Liver (tissue), 8 donors: ENCODE measurements at regions not wholly inside any gene's neighbourhood (a gene's known extent, or its start where the extent isn't known, plus 50 kb on each side); places are given as distances from the start of the nearest gene placed in this dataset.

ENCODE experiments used
- DNase-seq: peaks from one replicate; pipeline ENCODE4 v3.0.0-alpha.2; 2017; ENCODE audit warnings: low spot score
- H3K27ac ChIP-seq, 2 donors: one replicate each; pipeline ENCODE4 v1.7.0; 2013; ENCODE audit warnings: inconsistent platforms in 2 of 2, low read length in 2 of 2, control low read depth in 1 of 2, low read depth in 1 of 2, mild to moderate bottlenecking in 1 of 2
- H3K27me3 ChIP-seq, 4 donors: one replicate each; pipeline versions ENCODE4 v1.6.1 to v1.7.0; 2013; ENCODE audit warnings: low read length in 3 of 4, inconsistent platforms in 1 of 4, mild to moderate bottlenecking in 1 of 4, moderate library complexity in 1 of 4; ENCODE audit not compliant: control insufficient read depth in 4 of 4, insufficient read depth in 4 of 4
- H3K36me3 ChIP-seq, 4 donors: one replicate each; pipeline versions ENCODE4 v1.6.1 to v1.7.0; 2013; ENCODE audit warnings: low read length in 3 of 4, mild to moderate bottlenecking in 3 of 4, low read depth in 1 of 4, moderate library complexity in 1 of 4; ENCODE audit not compliant: control insufficient read depth in 4 of 4, insufficient read depth in 3 of 4
- H3K4me1 ChIP-seq, 4 donors: one replicate each; pipeline versions ENCODE4 v1.6.1 to v1.7.0; 2013; ENCODE audit warnings: low read length in 3 of 4, mild to moderate bottlenecking in 3 of 4, moderate library complexity in 1 of 4; ENCODE audit not compliant: control insufficient read depth in 4 of 4, insufficient read depth in 4 of 4
- H3K4me3 ChIP-seq, 3 donors: one replicate each; pipeline versions ENCODE4 v1.6.1 to v1.7.0; 2013; ENCODE audit warnings: low read length in 3 of 3, control low read depth in 1 of 3, low read depth in 1 of 3, mild to moderate bottlenecking in 1 of 3
- H3K9ac ChIP-seq, 2 donors: one replicate each; pipeline ENCODE4 v1.7.0; 2013; ENCODE audit warnings: low read length in 2 of 2, mild to moderate bottlenecking in 2 of 2, moderate library complexity in 2 of 2, control low read depth in 1 of 2, low read depth in 1 of 2
- H3K9me3 ChIP-seq, 4 donors: one replicate each; pipeline versions ENCODE4 v1.6.1 to v1.7.0; 2013; ENCODE audit warnings: low read length in 3 of 4; ENCODE audit not compliant: control insufficient read depth in 4 of 4
- ATF3 ChIP-seq: IDR thresholded peaks from 2 replicates; pipeline ENCODE4 v1.6.1; 2016; ENCODE audit warnings: antibody characterized with exemption
- CTCF ChIP-seq: fragments of 150-350 bp; IDR thresholded peaks from 2 replicates; pipeline ENCODE4 v1.5.1; 2017; ENCODE audit warnings: improper control_type of control experiment, low read depth, low read length; ENCODE audit not compliant: missing input control
- FOXA1 ChIP-seq: IDR thresholded peaks from 2 replicates; pipeline ENCODE4 v1.6.1; 2016; ENCODE audit warnings: antibody characterized with exemption
- FOXA2 ChIP-seq: IDR thresholded peaks from 2 replicates; pipeline ENCODE4 v1.6.1; 2016; ENCODE audit warnings: antibody characterized with exemption
- GABPA ChIP-seq, 2 donors: IDR thresholded peaks in 1 of 2; conservative IDR thresholded peaks in 1 of 2; 2 replicates each; pipeline ENCODE4 v1.6.1; 2016; ENCODE audit warnings: antibody characterized with exemption in 2 of 2, mild to moderate bottlenecking in 1 of 2, moderate library complexity in 1 of 2
- HNF4A ChIP-seq, 2 donors: conservative IDR thresholded peaks; 2 replicates each; pipeline ENCODE4 v1.6.1; 2016; ENCODE audit warnings: antibody characterized with exemption in 2 of 2, mild to moderate bottlenecking in 2 of 2
- HNF4G ChIP-seq: IDR thresholded peaks from 2 replicates; pipeline ENCODE4 v1.6.1; 2016; ENCODE audit warnings: antibody characterized with exemption
- JUND ChIP-seq, 2 donors: IDR thresholded peaks; 2 replicates each; pipeline ENCODE4 v1.6.1; 2016; ENCODE audit warnings: antibody characterized with exemption in 2 of 2
- MAX ChIP-seq: IDR thresholded peaks from 2 replicates; pipeline ENCODE4 v1.6.1; 2016; ENCODE audit warnings: antibody characterized with exemption
- NR2F2 ChIP-seq: IDR thresholded peaks from 2 replicates; pipeline ENCODE4 v1.6.1; 2016; ENCODE audit warnings: antibody characterized with exemption
- RAD21 ChIP-seq, 2 donors: IDR thresholded peaks; 2 replicates each; pipeline ENCODE4 v1.6.1; 2016; ENCODE audit warnings: antibody characterized with exemption in 2 of 2, mild to moderate bottlenecking in 2 of 2
- REST ChIP-seq: IDR thresholded peaks from 2 replicates; pipeline ENCODE4 v1.6.1; 2016; ENCODE audit warnings: antibody characterized with exemption, mild to moderate bottlenecking
- RXRA ChIP-seq, 2 donors: IDR thresholded peaks; 2 replicates each; pipeline ENCODE4 v1.6.1; 2017 to 2018; ENCODE audit warnings: antibody characterized with exemption in 2 of 2, mild to moderate bottlenecking in 1 of 2
- SP1 ChIP-seq: IDR thresholded peaks from 2 replicates; pipeline ENCODE4 v1.6.1; 2018; ENCODE audit warnings: antibody characterized with exemption, mild to moderate bottlenecking
- TAF1 ChIP-seq: conservative IDR thresholded peaks from 2 replicates; pipeline ENCODE4 v1.6.1; 2016; ENCODE audit warnings: antibody characterized with exemption, mild to moderate bottlenecking
- YY1 ChIP-seq: IDR thresholded peaks from 2 replicates; pipeline ENCODE4 v1.6.1; 2016; ENCODE audit warnings: antibody characterized with exemption, mild to moderate bottlenecking
- ZBTB33 ChIP-seq: IDR thresholded peaks from 2 replicates; pipeline ENCODE4 v1.6.1; 2016; ENCODE audit warnings: antibody characterized with exemption
- WGBS: extraction: QIAGEN DNeasy Blood & Tissue Kit; methylation state at CpG from one replicate; pipeline ENCODE4 v1.1.7; 2013; 5-methylcytosine and 5-hydroxymethylcytosine counted together
- donor health status: healthy.
- donor health status: healthy.
- donor health status: healthy.
- donor health status: healthy.
- donor health status: healthy.

- Histone ChIP-seq H3K4me3 (no peak overlapping the region), H3K4me1 (no peaks in the 10 kb centered on the region), H3K9me3 (no peaks in the 10 kb centered on the region), H3K9ac (no peak overlapping the region), H3K27ac (no peak overlapping the region), H3K36me3 (no peaks in the 10 kb centered on the region), H3K27me3 (no peaks in the 10 kb centered on the region)
- 59% methylated on average over 4 of the region's 4 CpGs for WGBS
- no peak for DNase-seq
- no peak for TF ChIP-seq YY1
- TF ChIP-seq RAD21 (IDR thresholded peaks at IDR 0.05) = no peak
- no peak for TF ChIP-seq SP1
- no peak for TF ChIP-seq HNF4G
- no peak for TF ChIP-seq RXRA (IDR thresholded peaks at IDR 0.05)
- no peak for TF ChIP-seq ZBTB33
- no peak for TF ChIP-seq CTCF
- TF ChIP-seq FOXA2 = no peak
- TF ChIP-seq ATF3 = no peak
- TF ChIP-seq MAX = no peak
- no peak for TF ChIP-seq GABPA (IDR thresholded peaks at IDR 0.05 in 1 of 2, conservative IDR thresholded peaks at IDR 0.05 in 1 of 2)
- TF ChIP-seq HNF4A (conservative IDR thresholded peaks at IDR 0.05) = no peak
- no peak for TF ChIP-seq NR2F2
- no peak for TF ChIP-seq FOXA1
Observed at GRCh38 chr6:66578362-66578761, 871.3 kb upstream of the EYS start.

GRCh38 chr6:66568271-66568670 lies 861.2 kb upstream of the EYS start:
- 70% methylated on average over 4 of the region's 4 CpGs for WGBS
- no peak for DNase-seq
- Histone ChIP-seq H3K27ac (no peak overlapping the region), H3K4me3 (no peak overlapping the region), H3K4me1 (no peaks in the 10 kb centered on the region), H3K9ac (no peak overlapping the region), H3K9me3 (peaks cover 0 to 3% (median under 1%) of the 10 kb centered on the region in 4 donors), H3K36me3 (no peaks in the 10 kb centered on the region), H3K27me3 (no peaks in the 10 kb centered on the region)
- TF ChIP-seq HNF4A (conservative IDR thresholded peaks at IDR 0.05) (no peak), REST (no peak), RAD21 (IDR thresholded peaks at IDR 0.05) (no peak), SP1 (no peak), TAF1 (no peak), YY1 (no peak), HNF4G (no peak), CTCF (no peak), ATF3 (no peak), RXRA (IDR thresholded peaks at IDR 0.05) (no peak), GABPA (IDR thresholded peaks at IDR 0.05 in 1 of 2, conservative IDR thresholded peaks at IDR 0.05 in 1 of 2) (no peak), FOXA1 (no peak), JUND (IDR thresholded peaks at IDR 0.05) (no peak), MAX (no peak), ZBTB33 (no peak), FOXA2 (no peak), NR2F2 (no peak)
